ENCODE measurements at regions not wholly inside any gene's neighbourhood (a gene's known extent, or its start where the extent isn't known, plus 50 kb on each side); places are given as distances from the start of the nearest gene placed in this dataset.

GRCh38 chr2:17035010-17035409, 369.4 kb upstream of the CYRIA start:
- Histone ChIP-seq H4K20me1 (ENCODE audit: low read depth) (no peaks in the 10 kb centered on the region), H3K27me3 (no peaks in the 10 kb centered on the region), H3F3A (ENCODE audit: low read depth) (no peaks in the 10 kb centered on the region), H3K79me2 (ENCODE audit: low read depth) (no peaks in the 10 kb centered on the region), H3K27ac (no peak overlapping the region), H3K9ac (no peak overlapping the region), H2AFZ (replicated peaks) (no peak overlapping the region), H3K9me3 (ENCODE audit: low read depth) (no peaks in the 10 kb centered on the region), H3K36me3 (no peaks in the 10 kb centered on the region), H3K4me1 (no peaks in the 10 kb centered on the region), H3K4me2 (no peak overlapping the region), H3K4me3 (no peak overlapping the region)
- Mint-ChIP-seq H3K27me3 (ENCODE audit: insufficient read depth, low read depth) (peaks cover 2% of the 10 kb centered on the region), H3K4me3 (no peak overlapping the region), H3K4me1 (no peaks in the 10 kb centered on the region), H3K9me3 (peaks cover 5% of the 10 kb centered on the region), H3K36me3 (no peaks in the 10 kb centered on the region), H3K27ac (no peak overlapping the region)
- TF ChIP-seq CTCF (IDR thresholded peaks at IDR 0.05) (no peak), EZH2 (IDR thresholded peaks at IDR 0.05) (no peak), EZH2phosphoT487 (IDR thresholded peaks at IDR 0.05) (no peak)
- no peak for DNase-seq (ENCODE audit: low spot score)

DNA sequence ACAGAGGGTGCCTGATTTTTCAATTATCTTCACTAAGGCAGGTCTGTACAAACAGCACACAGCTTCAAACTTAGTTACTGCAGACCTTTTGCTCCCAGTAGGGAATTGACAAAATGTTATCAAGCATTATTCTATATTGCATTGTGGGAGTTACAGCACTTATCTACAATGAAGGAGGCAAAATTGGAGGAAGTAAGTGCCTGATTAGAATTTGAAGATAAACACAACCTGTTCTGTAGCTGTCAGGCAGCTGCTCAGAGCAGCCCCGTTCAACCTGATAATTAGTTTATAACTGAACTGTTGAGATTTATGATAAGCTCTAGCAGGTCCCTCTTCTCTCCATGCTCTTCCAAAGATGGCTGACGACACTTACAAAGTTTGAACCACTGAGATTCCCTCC, 364.4 kb upstream of the CYRIA start:
- H3K79me2 ChIP-seq (ENCODE audit: low read depth): no peaks in the 10 kb centered on the region
- TF ChIP-seq EZH2 (IDR thresholded peaks at IDR 0.05) (no peak), EZH2phosphoT487 (IDR thresholded peaks at IDR 0.05) (no peak), CTCF (IDR thresholded peaks at IDR 0.05) (no peak)
- Mint-ChIP-seq H3K27me3 (ENCODE audit: insufficient read depth, low read depth) (peaks cover 2% of the 10 kb centered on the region), H3K9me3 (peaks cover 5% of the 10 kb centered on the region), H3K36me3 (no peaks in the 10 kb centered on the region), H3K4me3 (no peak overlapping the region), H3K27ac (no peak overlapping the region), H3K4me1 (no peaks in the 10 kb centered on the region)
- H3K9ac ChIP-seq: no peak overlapping the region
- no peak overlapping the region for H3K27ac ChIP-seq
- no peaks in the 10 kb centered on the region for H3K36me3 ChIP-seq
- no peaks in the 10 kb centered on the region for H3K9me3 ChIP-seq (ENCODE audit: low read depth)
- no peak overlapping the region for H3K4me3 ChIP-seq
- DNase-seq (ENCODE audit: low spot score): no peak
- H3K27me3 ChIP-seq: no peaks in the 10 kb centered on the region
- no peak overlapping the region for H2AFZ ChIP-seq (replicated peaks)
- H4K20me1 ChIP-seq (ENCODE audit: low read depth): no peaks in the 10 kb centered on the region
- no peaks in the 10 kb centered on the region for H3K4me1 ChIP-seq
- no peaks in the 10 kb centered on the region for H3F3A ChIP-seq (ENCODE audit: low read depth)
- H3K4me2 ChIP-seq: no peak overlapping the region

DNA sequence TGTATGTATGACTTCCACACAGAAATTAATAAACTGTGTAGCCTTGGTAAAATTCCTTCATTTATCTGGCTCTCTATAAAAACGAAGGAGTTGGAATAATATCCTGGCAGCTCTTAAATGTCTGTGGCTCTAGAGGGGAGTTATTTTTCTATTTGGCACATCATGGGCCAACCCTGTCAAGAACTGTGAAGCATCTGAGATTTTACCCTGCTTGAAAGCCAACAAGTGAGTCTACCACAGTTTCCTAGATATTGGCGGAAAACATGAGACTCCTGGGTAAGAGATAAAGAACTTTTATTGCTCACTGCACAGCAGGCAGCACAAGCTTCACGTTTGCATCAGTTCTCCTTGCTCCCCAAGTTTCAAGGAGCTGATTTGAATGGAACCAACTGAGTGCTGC, 346.7 kb upstream of the CYRIA start:
- Histone ChIP-seq H3K9ac (no peak overlapping the region), H3K27me3 (no peaks in the 10 kb centered on the region), H3K79me2 (ENCODE audit: low read depth) (no peaks in the 10 kb centered on the region), H4K20me1 (ENCODE audit: low read depth) (no peaks in the 10 kb centered on the region), H3K9me3 (ENCODE audit: low read depth) (no peaks in the 10 kb centered on the region), H3F3A (ENCODE audit: low read depth) (no peaks in the 10 kb centered on the region), H3K4me1 (no peaks in the 10 kb centered on the region), H3K36me3 (no peaks in the 10 kb centered on the region), H3K4me2 (no peak overlapping the region), H3K27ac (no peak overlapping the region), H3K4me3 (no peak overlapping the region), H2AFZ (replicated peaks) (no peak overlapping the region)
- TF ChIP-seq CTCF (IDR thresholded peaks at IDR 0.05) (no peak), EZH2 (IDR thresholded peaks at IDR 0.05) (no peak), EZH2phosphoT487 (IDR thresholded peaks at IDR 0.05) (no peak)
- Mint-ChIP-seq H3K27me3 (ENCODE audit: insufficient read depth, low read depth) (no peaks in the 10 kb centered on the region), H3K27ac (no peak overlapping the region), H3K9me3 (no peaks in the 10 kb centered on the region), H3K4me3 (no peak overlapping the region), H3K36me3 (no peaks in the 10 kb centered on the region), H3K4me1 (no peaks in the 10 kb centered on the region)
- DNase-seq (ENCODE audit: low spot score): no peak

DNA sequence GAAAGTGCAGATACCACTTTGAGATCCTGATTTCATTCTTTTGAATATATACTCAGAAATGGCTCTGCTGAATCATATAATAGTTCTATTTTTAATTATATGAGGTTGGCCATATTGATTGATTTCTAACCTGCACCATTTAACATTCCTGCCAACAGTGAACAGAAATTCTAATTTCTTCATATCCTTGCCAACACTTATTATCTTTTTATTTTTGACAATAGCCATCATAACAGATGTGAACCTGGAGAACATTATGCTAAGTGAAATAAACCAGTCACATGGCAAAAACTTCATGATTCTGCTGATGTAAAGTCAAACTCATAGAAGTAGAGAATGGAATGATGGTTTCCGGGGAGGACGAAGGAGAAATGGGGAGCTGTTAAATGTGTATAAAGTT, 344.5 kb upstream of the CYRIA start:
- no peaks in the 10 kb centered on the region for H3K9me3 ChIP-seq (ENCODE audit: low read depth)
- Mint-ChIP-seq H3K36me3 (no peaks in the 10 kb centered on the region), H3K4me3 (no peak overlapping the region)

More for the DNA sequence above, 344.5 kb upstream of the CYRIA start:
- H3K27ac ChIP-seq: no peak overlapping the region
- TF ChIP-seq EZH2 (IDR thresholded peaks at IDR 0.05) (no peak), CTCF (IDR thresholded peaks at IDR 0.05) (no peak), EZH2phosphoT487 (IDR thresholded peaks at IDR 0.05) (no peak)
- H3F3A ChIP-seq (ENCODE audit: low read depth): no peaks in the 10 kb centered on the region
- H3K36me3 ChIP-seq: no peaks in the 10 kb centered on the region
- no peak overlapping the region for H3K4me3 ChIP-seq
- H3K27me3 ChIP-seq: no peaks in the 10 kb centered on the region
- no peak overlapping the region for H2AFZ ChIP-seq (replicated peaks)
- no peak overlapping the region for H3K9ac ChIP-seq
- no peak overlapping the region for H3K27ac Mint-ChIP-seq
- H3K4me2 ChIP-seq: no peak overlapping the region
- H3K79me2 ChIP-seq (ENCODE audit: low read depth): no peaks in the 10 kb centered on the region
- DNase-seq (ENCODE audit: low spot score): no peak
- no peaks in the 10 kb centered on the region for H3K9me3 Mint-ChIP-seq
- no peaks in the 10 kb centered on the region for H4K20me1 ChIP-seq (ENCODE audit: low read depth)
- H3K4me1 Mint-ChIP-seq: no peaks in the 10 kb centered on the region
- H3K4me1 ChIP-seq: no peaks in the 10 kb centered on the region
- no peaks in the 10 kb centered on the region for H3K27me3 Mint-ChIP-seq (ENCODE audit: insufficient read depth, low read depth)

Data from neural progenitor cell (in vitro differentiated cells).